GM12878 (cell line): ENCODE measurements at regions not wholly inside any gene's neighbourhood (a gene's known extent, or its start where the extent isn't known, plus 50 kb on each side); places are given as distances from the start of the nearest gene placed in this dataset.

Source experiments
- CHD2 ChIP-seq: IDR thresholded peaks from 2 replicates; pipeline ENCODE4 v1.6.1; 2011; ENCODE audit warnings: low read depth, low read length, improper control_type of control experiment, borderline replicate concordance
- EZH2 ChIP-seq: IDR thresholded peaks from 2 replicates; pipeline ENCODE4 v1.6.1; 2012; ENCODE audit warnings: low read depth, mild to moderate bottlenecking, control low read depth, inconsistent platforms, low read length, borderline replicate concordance; ENCODE audit not compliant: control insufficient read depth
- GABPA ChIP-seq: IDR thresholded peaks from 2 replicates; pipeline ENCODE4 v1.6.1; 2014; ENCODE audit warnings: antibody characterized with exemption, low read depth, mild to moderate bottlenecking, inconsistent platforms
- POLR2AphosphoS5 ChIP-seq: IDR thresholded peaks from 2 replicates; pipeline ENCODE4 v1.6.1; 2011; ENCODE audit warnings: mild to moderate bottlenecking, low read length, inconsistent platforms
- TF ChIP-seq, protein P1 (sequence below): IDR thresholded peaks from 2 replicates; pipeline ENCODE4 v1.6.1; 2012; ENCODE audit warnings: low read length, inconsistent platforms
- TF ChIP-seq, protein P2 (sequence below), 3 experiments: IDR thresholded peaks in 2 of 3; conservative IDR thresholded peaks in 1 of 3; 2 replicates each; pipeline ENCODE4 v1.5.1; 2011; ENCODE audit warnings: low read depth in 3 of 3, low read length in 3 of 3, mild to moderate bottlenecking in 3 of 3, control low read depth in 2 of 3, moderate library complexity in 2 of 3, inconsistent platforms in 1 of 3, mixed read lengths in 1 of 3; ENCODE audit not compliant: control insufficient read depth in 2 of 3, insufficient read depth in 1 of 3; ENCODE audit errors: extremely low read depth in 1 of 3
- TF ChIP-seq, protein P3 (sequence below): fragments of 450-650 bp; IDR thresholded peaks from 2 replicates; pipeline ENCODE4 v1.6.1; 2017; ENCODE audit warnings: mild to moderate bottlenecking

DNA sequence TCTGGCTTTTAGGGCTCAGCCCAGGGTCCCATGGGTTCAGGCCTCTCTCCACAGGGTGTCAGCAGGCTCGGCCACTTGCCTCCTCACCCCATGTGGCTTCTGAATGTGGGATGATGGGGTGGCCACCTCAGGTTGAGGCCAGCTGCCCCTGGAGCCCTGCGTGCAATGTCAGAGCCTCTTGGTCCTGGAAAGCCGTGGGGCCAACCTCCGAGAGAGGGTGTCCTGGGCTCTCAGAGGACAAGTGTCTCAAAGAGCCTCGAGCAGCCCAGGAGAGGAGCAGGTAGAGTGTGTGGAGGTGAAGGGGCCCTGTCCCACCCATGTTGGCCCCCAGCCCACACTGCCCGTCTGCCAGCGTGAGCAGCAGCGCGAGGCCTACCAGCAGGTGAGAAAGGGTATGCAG, 86.0 kb downstream of the PLXNA1 start:
- TF ChIP-seq CHD2 (no peak), GABPA (no peak), POLR2AphosphoS5 (no peak), EZH2 (no peak)
- TF ChIP-seq, protein P1, sequence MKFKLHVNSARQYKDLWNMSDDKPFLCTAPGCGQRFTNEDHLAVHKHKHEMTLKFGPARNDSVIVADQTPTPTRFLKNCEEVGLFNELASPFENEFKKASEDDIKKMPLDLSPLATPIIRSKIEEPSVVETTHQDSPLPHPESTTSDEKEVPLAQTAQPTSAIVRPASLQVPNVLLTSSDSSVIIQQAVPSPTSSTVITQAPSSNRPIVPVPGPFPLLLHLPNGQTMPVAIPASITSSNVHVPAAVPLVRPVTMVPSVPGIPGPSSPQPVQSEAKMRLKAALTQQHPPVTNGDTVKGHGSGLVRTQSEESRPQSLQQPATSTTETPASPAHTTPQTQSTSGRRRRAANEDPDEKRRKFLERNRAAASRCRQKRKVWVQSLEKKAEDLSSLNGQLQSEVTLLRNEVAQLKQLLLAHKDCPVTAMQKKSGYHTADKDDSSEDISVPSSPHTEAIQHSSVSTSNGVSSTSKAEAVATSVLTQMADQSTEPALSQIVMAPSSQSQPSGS = no peak
- TF ChIP-seq, protein P2, sequence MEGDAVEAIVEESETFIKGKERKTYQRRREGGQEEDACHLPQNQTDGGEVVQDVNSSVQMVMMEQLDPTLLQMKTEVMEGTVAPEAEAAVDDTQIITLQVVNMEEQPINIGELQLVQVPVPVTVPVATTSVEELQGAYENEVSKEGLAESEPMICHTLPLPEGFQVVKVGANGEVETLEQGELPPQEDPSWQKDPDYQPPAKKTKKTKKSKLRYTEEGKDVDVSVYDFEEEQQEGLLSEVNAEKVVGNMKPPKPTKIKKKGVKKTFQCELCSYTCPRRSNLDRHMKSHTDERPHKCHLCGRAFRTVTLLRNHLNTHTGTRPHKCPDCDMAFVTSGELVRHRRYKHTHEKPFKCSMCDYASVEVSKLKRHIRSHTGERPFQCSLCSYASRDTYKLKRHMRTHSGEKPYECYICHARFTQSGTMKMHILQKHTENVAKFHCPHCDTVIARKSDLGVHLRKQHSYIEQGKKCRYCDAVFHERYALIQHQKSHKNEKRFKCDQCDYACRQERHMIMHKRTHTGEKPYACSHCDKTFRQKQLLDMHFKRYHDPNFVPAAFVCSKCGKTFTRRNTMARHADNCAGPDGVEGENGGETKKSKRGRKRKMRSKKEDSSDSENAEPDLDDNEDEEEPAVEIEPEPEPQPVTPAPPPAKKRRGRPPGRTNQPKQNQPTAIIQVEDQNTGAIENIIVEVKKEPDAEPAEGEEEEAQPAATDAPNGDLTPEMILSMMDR (IDR thresholded peaks at IDR 0.05 in 2 of 3, conservative IDR thresholded peaks at IDR 0.05 in 1 of 3; ENCODE audit: control insufficient read depth in 2 of 3, extremely low read depth in 1 of 3, insufficient read depth in 1 of 3, low read depth in 3 of 3, low read length in 3 of 3) = no peak
- TF ChIP-seq, protein P3, sequence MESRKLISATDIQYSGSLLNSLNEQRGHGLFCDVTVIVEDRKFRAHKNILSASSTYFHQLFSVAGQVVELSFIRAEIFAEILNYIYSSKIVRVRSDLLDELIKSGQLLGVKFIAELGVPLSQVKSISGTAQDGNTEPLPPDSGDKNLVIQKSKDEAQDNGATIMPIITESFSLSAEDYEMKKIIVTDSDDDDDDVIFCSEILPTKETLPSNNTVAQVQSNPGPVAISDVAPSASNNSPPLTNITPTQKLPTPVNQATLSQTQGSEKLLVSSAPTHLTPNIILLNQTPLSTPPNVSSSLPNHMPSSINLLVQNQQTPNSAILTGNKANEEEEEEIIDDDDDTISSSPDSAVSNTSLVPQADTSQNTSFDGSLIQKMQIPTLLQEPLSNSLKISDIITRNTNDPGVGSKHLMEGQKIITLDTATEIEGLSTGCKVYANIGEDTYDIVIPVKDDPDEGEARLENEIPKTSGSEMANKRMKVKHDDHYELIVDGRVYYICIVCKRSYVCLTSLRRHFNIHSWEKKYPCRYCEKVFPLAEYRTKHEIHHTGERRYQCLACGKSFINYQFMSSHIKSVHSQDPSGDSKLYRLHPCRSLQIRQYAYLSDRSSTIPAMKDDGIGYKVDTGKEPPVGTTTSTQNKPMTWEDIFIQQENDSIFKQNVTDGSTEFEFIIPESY = no peak
